GM12865 (cell line): ENCODE measurements at regions not wholly inside any gene's neighbourhood (a gene's known extent, or its start where the extent isn't known, plus 50 kb on each side); places are given as distances from the start of the nearest gene placed in this dataset.

Source experiments
- DNase-seq: peaks from one replicate; pipeline ENCODE4 v3.0.0; 2010; ENCODE audit warnings: low read depth
- H3K4me3 ChIP-seq: 2 replicates; pipeline ENCODE4 v1.5.1; 2011; ENCODE audit warnings: mild to moderate bottlenecking, low read depth, low read length, control low read depth
- CTCF ChIP-seq: IDR thresholded peaks from 2 replicates; pipeline ENCODE4 v1.5.1; 2011; ENCODE audit warnings: low read length, control low read depth, low read depth, inconsistent platforms; ENCODE audit not compliant: insufficient read depth; ENCODE audit errors: missing control alignments

DNA sequence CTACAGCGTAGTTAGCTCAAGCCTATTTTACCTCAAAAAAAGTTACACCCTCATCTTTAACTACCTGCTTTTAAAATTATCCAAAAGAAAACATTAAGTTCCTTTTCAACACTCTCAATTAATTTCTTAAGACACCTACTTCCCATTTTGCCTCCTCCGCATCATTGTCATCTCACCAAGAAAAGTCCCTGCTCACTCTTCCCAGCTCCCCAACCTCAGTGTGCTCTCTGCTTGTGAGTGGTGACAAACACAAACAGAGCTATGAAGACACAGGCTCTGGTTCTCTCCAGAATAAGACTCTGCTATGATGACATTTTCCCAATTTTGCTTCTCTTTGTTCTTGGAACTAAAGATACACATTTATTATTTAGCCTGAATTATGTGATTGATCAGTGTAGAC, 385.1 kb upstream of the HTR2A start:
- no peak for TF ChIP-seq CTCF

DNA sequence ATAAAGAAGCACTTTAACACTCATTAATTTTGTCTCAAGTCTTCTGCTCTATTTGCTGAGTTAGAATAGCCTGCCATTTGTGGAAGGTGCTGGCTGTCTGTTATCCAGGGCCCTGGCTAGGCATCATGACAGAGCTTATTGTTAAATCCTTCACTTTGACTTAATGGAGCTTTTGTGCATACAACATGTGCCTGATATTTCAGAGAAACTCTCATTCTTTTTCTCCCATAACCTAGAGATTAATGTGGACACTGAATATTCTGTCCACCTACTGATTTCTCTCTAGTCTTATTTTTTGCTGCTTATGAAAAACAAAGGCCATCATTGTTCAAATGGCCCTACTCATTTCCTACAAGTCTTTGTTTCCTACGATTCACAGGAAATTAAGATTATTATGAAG, 383.1 kb upstream of the HTR2A start:
- H3K4me3 ChIP-seq: no peak overlapping the region
- DNase-seq: no peak
- TF ChIP-seq CTCF: no peak

More for the DNA sequence above, 385.1 kb upstream of the HTR2A start:
- H3K4me3 ChIP-seq: no peak overlapping the region
- no peak for DNase-seq

- no peak for DNase-seq
- H3K4me3 ChIP-seq: no peak overlapping the region
- no peak for TF ChIP-seq CTCF
Measured at GRCh38 chr13:47277774-47278173, 380.9 kb upstream of the HTR2A start.

- TF ChIP-seq CTCF: no peak
- no peak for DNase-seq
- H3K4me3 ChIP-seq: no peak overlapping the region
Measured at GRCh38 chr13:47268270-47268669, 371.4 kb upstream of the HTR2A start.

- no peak overlapping the region for H3K4me3 ChIP-seq
- no peak for DNase-seq
- no peak for TF ChIP-seq CTCF
Measured at GRCh38 chr13:47258384-47258783, 361.5 kb upstream of the HTR2A start.

DNA sequence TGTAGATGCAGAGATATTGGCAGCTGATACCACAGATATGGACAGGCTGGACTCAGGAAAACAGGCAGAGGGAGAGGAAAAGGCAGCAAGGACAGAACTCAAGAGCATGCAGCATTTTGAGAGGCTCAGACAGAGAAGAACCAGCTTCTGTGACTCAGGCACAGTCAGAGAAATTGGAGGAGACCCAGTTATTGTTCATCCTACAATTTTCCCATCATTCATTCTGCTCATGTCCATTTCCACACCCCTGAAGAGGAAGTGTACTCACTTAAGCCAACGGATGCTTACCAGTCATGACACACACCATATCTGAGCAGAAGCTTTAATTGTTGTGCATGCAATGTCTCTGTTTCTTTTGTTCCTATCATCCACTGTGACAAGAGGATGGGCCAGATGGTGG, 359.8 kb upstream of the HTR2A start:
- TF ChIP-seq CTCF: no peak
- DNase-seq: no peak
- no peak overlapping the region for H3K4me3 ChIP-seq

DNA sequence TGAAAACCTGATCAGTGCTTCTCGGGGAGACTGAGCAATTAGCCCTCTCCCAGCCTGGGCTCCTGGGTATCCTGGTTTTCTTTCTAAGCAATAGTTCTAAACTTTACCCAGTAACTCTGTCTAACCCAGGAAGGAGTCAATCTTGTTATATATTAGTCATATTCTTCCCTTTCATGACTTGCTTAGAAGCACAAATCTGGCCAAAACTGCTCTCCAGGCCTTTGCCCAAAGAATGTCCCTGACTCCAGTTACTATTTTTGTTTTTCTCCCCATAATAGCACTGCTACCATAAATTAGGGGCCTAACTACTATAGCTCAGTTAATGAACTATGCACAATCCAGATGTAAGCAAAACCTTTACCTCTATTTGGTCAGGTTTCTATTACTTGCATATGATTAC, 355.8 kb upstream of the HTR2A start:
- no peak for DNase-seq
- H3K4me3 ChIP-seq: no peak overlapping the region
- TF ChIP-seq CTCF: no peak
